ENCODE measurements at regions not wholly inside any gene's neighbourhood (a gene's known extent, or its start where the extent isn't known, plus 50 kb on each side); places are given as distances from the start of the nearest gene placed in this dataset.
"Not testable (repeated sequence)": the region's sequence is repeated elsewhere in the genome, so short reads cannot be mapped to it uniquely, and the experiment has no call there.

- Histone ChIP-seq H3K4me2 (ENCODE audit: insufficient read depth, insufficient read length, low read length) (no peak overlapping the region), H2BK15ac (ENCODE audit: low read depth, low read length) (no peak overlapping the region), H3K79me1 (ENCODE audit: insufficient read depth, low read depth, low read length, poor library complexity, severe bottlenecking) (no peaks in the 10 kb centered on the region), H3K4me1 (ENCODE audit: insufficient read depth, low read length) (peaks cover 2% of the 10 kb centered on the region; the same call in 1 of the 2 replicates), H3K9me3 (ENCODE audit: control insufficient read depth, low read depth, low read length) (no peaks in the 10 kb centered on the region), H3K27ac (ENCODE audit: insufficient read length, low read depth, low read length) (no peak overlapping the region), H2AFZ (ENCODE audit: low read length) (no peak overlapping the region), H2BK120ac (ENCODE audit: low read depth, low read length, poor library complexity, severe bottlenecking) (no peak overlapping the region), H3K18ac (ENCODE audit: insufficient read length, low read depth, low read length) (no peak overlapping the region), H3K23ac (ENCODE audit: insufficient read length, low read depth, low read length) (no peak overlapping the region), H4K5ac (ENCODE audit: insufficient read length, low read depth, low read length) (no peak overlapping the region), H3T11ph (ENCODE audit: low read length) (no peak overlapping the region), H2BK5ac (ENCODE audit: insufficient read length, low read length) (no peak overlapping the region), H2AK5ac (ENCODE audit: insufficient read length, low read length) (no peak overlapping the region), H2BK20ac (ENCODE audit: low read depth, low read length, poor library complexity, severe bottlenecking) (no peak overlapping the region), H3K14ac (ENCODE audit: insufficient read depth, low read length) (no peak overlapping the region), H2BK12ac (ENCODE audit: insufficient read length, low read depth, low read length) (no peak overlapping the region), H3K23me2 (ENCODE audit: insufficient read length, low read depth, low read length, poor library complexity, severe bottlenecking) (no peaks in the 10 kb centered on the region), H4K91ac (ENCODE audit: insufficient read length, low read depth, low read length) (peak overlapping the region; percentile 49), H3K56ac (ENCODE audit: insufficient read length, low read depth, low read length) (no peak overlapping the region), H3K79me2 (ENCODE audit: insufficient read depth, low read length) (no peaks in the 10 kb centered on the region), H4K8ac (replicated peaks; ENCODE audit: insufficient read length, low read depth, low read length) (no peak overlapping the region), H3K9ac (ENCODE audit: extremely low read depth, insufficient read length, low read length) (no peak overlapping the region), H3K4ac (ENCODE audit: low read depth, low read length) (no peak overlapping the region), H4K20me1 (ENCODE audit: control insufficient read depth, insufficient read depth, insufficient read length) (no peaks in the 10 kb centered on the region), H3K27me3 (ENCODE audit: insufficient read depth, low read length) (0 out of 2 replicates have a peak, but pooled peaks cover 2% of the 10 kb centered on the region)
- Mint-ChIP-seq H3K4me1 (peaks cover 8% of the 10 kb centered on the region in 2 experiments), H3K27me3 (ENCODE audit: low read depth) (no peaks in the 10 kb centered on the region; the same call in 1 of the 2 replicates), H3K4me3 (no peak overlapping the region), H3K9me3 (peaks cover 31 to 44% of the 10 kb centered on the region in 2 experiments), H3K27ac (no peak overlapping the region), H3K36me3 (ENCODE audit: insufficient read depth in 1 of 3, low read depth in 3 of 3) (peaks cover 21 to 47% (median 34%) of the 10 kb centered on the region in 3 experiments)
- no CpG with 5 or more reads among the region's 4 CpGs for WGBS (ENCODE audit: extremely low coverage, insufficient read length, low lambda C conversion rate)
- no peak for DNase-seq
- TF ChIP-seq, protein P1, sequence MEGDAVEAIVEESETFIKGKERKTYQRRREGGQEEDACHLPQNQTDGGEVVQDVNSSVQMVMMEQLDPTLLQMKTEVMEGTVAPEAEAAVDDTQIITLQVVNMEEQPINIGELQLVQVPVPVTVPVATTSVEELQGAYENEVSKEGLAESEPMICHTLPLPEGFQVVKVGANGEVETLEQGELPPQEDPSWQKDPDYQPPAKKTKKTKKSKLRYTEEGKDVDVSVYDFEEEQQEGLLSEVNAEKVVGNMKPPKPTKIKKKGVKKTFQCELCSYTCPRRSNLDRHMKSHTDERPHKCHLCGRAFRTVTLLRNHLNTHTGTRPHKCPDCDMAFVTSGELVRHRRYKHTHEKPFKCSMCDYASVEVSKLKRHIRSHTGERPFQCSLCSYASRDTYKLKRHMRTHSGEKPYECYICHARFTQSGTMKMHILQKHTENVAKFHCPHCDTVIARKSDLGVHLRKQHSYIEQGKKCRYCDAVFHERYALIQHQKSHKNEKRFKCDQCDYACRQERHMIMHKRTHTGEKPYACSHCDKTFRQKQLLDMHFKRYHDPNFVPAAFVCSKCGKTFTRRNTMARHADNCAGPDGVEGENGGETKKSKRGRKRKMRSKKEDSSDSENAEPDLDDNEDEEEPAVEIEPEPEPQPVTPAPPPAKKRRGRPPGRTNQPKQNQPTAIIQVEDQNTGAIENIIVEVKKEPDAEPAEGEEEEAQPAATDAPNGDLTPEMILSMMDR (conservative IDR thresholded peaks at IDR 0.05) = no peak
These were observed 458.9 kb upstream of the ADARB2 start for GRCh38 chr10:2196272-2196671.

GRCh38 chr10:2189356-2189755 is 452.0 kb upstream of the ADARB2 start:
- H3K4ac ChIP-seq (ENCODE audit: low read depth, low read length); H3K79me2 ChIP-seq (ENCODE audit: insufficient read depth, low read length): not testable (repeated sequence)

More at GRCh38 chr10:2189356-2189755, 452.0 kb upstream of the ADARB2 start:
- not testable (repeated sequence) for H3K4me3 Mint-ChIP-seq; H4K20me1 ChIP-seq (ENCODE audit: control insufficient read depth, insufficient read depth, insufficient read length); H3K9ac ChIP-seq (ENCODE audit: extremely low read depth, insufficient read length, low read length); H3K79me1 ChIP-seq (ENCODE audit: insufficient read depth, low read depth, low read length, poor library complexity, severe bottlenecking); H3K27ac Mint-ChIP-seq; H4K5ac ChIP-seq (ENCODE audit: insufficient read length, low read depth, low read length); H2AK5ac ChIP-seq (ENCODE audit: insufficient read length, low read length); H2BK20ac ChIP-seq (ENCODE audit: low read depth, low read length, poor library complexity, severe bottlenecking); H3K14ac ChIP-seq (ENCODE audit: insufficient read depth, low read length); H3K56ac ChIP-seq (ENCODE audit: insufficient read length, low read depth, low read length); H2BK15ac ChIP-seq (ENCODE audit: low read depth, low read length); H3K27me3 ChIP-seq (ENCODE audit: insufficient read depth, low read length); H3K4me1 ChIP-seq (ENCODE audit: insufficient read depth, low read length); H3K23me2 ChIP-seq (ENCODE audit: insufficient read length, low read depth, low read length, poor library complexity, severe bottlenecking); H2AFZ ChIP-seq (ENCODE audit: low read length); H3K4me2 ChIP-seq (ENCODE audit: insufficient read depth, insufficient read length, low read length); H2BK5ac ChIP-seq (ENCODE audit: insufficient read length, low read length); H3K18ac ChIP-seq (ENCODE audit: insufficient read length, low read depth, low read length); H4K8ac ChIP-seq (replicated peaks; ENCODE audit: insufficient read length, low read depth, low read length); H3K9me3 ChIP-seq (ENCODE audit: control insufficient read depth, low read depth, low read length); H2BK12ac ChIP-seq (ENCODE audit: insufficient read length, low read depth, low read length); H2BK120ac ChIP-seq (ENCODE audit: low read depth, low read length, poor library complexity, severe bottlenecking); H3T11ph ChIP-seq (ENCODE audit: low read length); H3K27ac ChIP-seq (ENCODE audit: insufficient read length, low read depth, low read length); H3K27me3 Mint-ChIP-seq (ENCODE audit: low read depth); H4K91ac ChIP-seq (ENCODE audit: insufficient read length, low read depth, low read length); DNase-seq; H3K23ac ChIP-seq (ENCODE audit: insufficient read length, low read depth, low read length)
- Mint-ChIP-seq H3K9me3 (peaks cover 12 to 13% of the 10 kb centered on the region in 2 experiments; a peak in 3 of 5 replicates), H3K36me3 (ENCODE audit: insufficient read depth in 1 of 3, low read depth in 3 of 3) (peaks cover 3 to 13% (median 9%) of the 10 kb centered on the region in 3 experiments), H3K4me1 (peaks cover 7 to 10% of the 10 kb centered on the region in 2 experiments)
- no CpG with 5 or more reads among the region's 4 CpGs for WGBS (ENCODE audit: extremely low coverage, insufficient read length, low lambda C conversion rate)
